ENCODE measurements at regions not wholly inside any gene's neighbourhood (a gene's known extent, or its start where the extent isn't known, plus 50 kb on each side); places are given as distances from the start of the nearest gene placed in this dataset.

- Histone ChIP-seq H3K4me3 (replicated peaks; ENCODE audit: insufficient read depth, low read length) (no peak overlapping the region), H3K27me3 (ENCODE audit: insufficient read depth, poor library complexity, severe bottlenecking) (no peaks in the 10 kb centered on the region), H3K27ac (replicated peaks) (no peak overlapping the region)
- DNase-seq (ENCODE audit: low read depth in 1 of 2, low spot score in 1 of 2), result no peak
- TF ChIP-seq CTCF (IDR thresholded peaks at IDR 0.05; ENCODE audit: insufficient read depth, low read length) (no peak), SPI1 (IDR thresholded peaks at IDR 0.05; ENCODE audit: borderline replicate concordance, low read depth) (no peak), GABPA (IDR thresholded peaks at IDR 0.05; ENCODE audit: low read depth) (no peak), REST (IDR thresholded peaks at IDR 0.05; ENCODE audit: insufficient replicate concordance, low read depth) (no peak), POLR2AphosphoS5 (IDR thresholded peaks at IDR 0.05; ENCODE audit: low read depth) (no peak)
These were observed 285.6 kb upstream of the FMN2 start for GRCh38 chr1:239805851-239806772.

- H3K27ac ChIP-seq (replicated peaks), result no peak overlapping the region
- H3K27me3 ChIP-seq (ENCODE audit: insufficient read depth, poor library complexity, severe bottlenecking), result no peaks in the 10 kb centered on the region
- DNase-seq (ENCODE audit: low read depth in 1 of 2, low spot score in 1 of 2), result no peak
- TF ChIP-seq REST (IDR thresholded peaks at IDR 0.05; ENCODE audit: insufficient replicate concordance, low read depth) (no peak), SPI1 (IDR thresholded peaks at IDR 0.05; ENCODE audit: borderline replicate concordance, low read depth) (no peak), GABPA (IDR thresholded peaks at IDR 0.05; ENCODE audit: low read depth) (no peak), CTCF (IDR thresholded peaks at IDR 0.05; ENCODE audit: insufficient read depth, low read length) (no peak), POLR2AphosphoS5 (IDR thresholded peaks at IDR 0.05; ENCODE audit: low read depth) (no peak)
- H3K4me3 ChIP-seq (replicated peaks; ENCODE audit: insufficient read depth, low read length), result no peak overlapping the region
These were observed 284.8 kb upstream of the FMN2 start for GRCh38 chr1:239806897-239807296.

GRCh38 chr1:239807361-239807760 is 284.3 kb upstream of the FMN2 start:
- H3K4me3 ChIP-seq (replicated peaks; ENCODE audit: insufficient read depth, low read length), result no peak overlapping the region
- TF ChIP-seq GABPA (IDR thresholded peaks at IDR 0.05; ENCODE audit: low read depth) (no peak), REST (IDR thresholded peaks at IDR 0.05; ENCODE audit: insufficient replicate concordance, low read depth) (no peak), CTCF (IDR thresholded peaks at IDR 0.05; ENCODE audit: insufficient read depth, low read length) (no peak), POLR2AphosphoS5 (IDR thresholded peaks at IDR 0.05; ENCODE audit: low read depth) (no peak), SPI1 (IDR thresholded peaks at IDR 0.05; ENCODE audit: borderline replicate concordance, low read depth) (no peak)
- DNase-seq (ENCODE audit: low read depth in 1 of 2, low spot score in 1 of 2), result no peak
- no peaks in the 10 kb centered on the region for H3K27me3 ChIP-seq (ENCODE audit: insufficient read depth, poor library complexity, severe bottlenecking)
- no peak overlapping the region for H3K27ac ChIP-seq (replicated peaks)
